Stimulated activated naive CD8-positive, alpha-beta T cell treated with anti-CD3 and anti-CD28 coated beads, Interleukin-15, Interleukin-2, amounts not matched to agents 100 ng/mL and 50 ng/mL, for 24 hours (primary cell): ENCODE measurements at regions not wholly inside any gene's neighbourhood (a gene's known extent, or its start where the extent isn't known, plus 50 kb on each side); places are given as distances from the start of the nearest gene placed in this dataset.

Experiments used
- H3K27ac Mint-ChIP-seq: one replicate; pipeline ENCODE4 v1.8.0; 2021; ENCODE audit warnings: mild to moderate bottlenecking, mixed read lengths
- H3K27me3 Mint-ChIP-seq: one replicate; pipeline ENCODE4 v1.8.0; 2021; ENCODE audit warnings: mixed read lengths
- H3K36me3 Mint-ChIP-seq: one replicate; pipeline ENCODE4 v1.8.0; 2021; ENCODE audit warnings: low read depth, mixed read lengths
- H3K4me1 Mint-ChIP-seq: one replicate; pipeline ENCODE4 v1.8.0; 2021; ENCODE audit warnings: low read depth, mixed read lengths
- H3K4me3 Mint-ChIP-seq: one replicate; pipeline ENCODE4 v1.8.0; 2021; ENCODE audit warnings: mild to moderate bottlenecking, mixed read lengths
- H3K9me3 Mint-ChIP-seq: one replicate; pipeline ENCODE4 v1.8.0; 2021; ENCODE audit warnings: mixed read lengths

GRCh38 chr9:91155181-91155580 lies 206.5 kb downstream of the AUH start:
- H3K27ac Mint-ChIP-seq = peak overlapping the region; percentile 85
- H3K9me3 Mint-ChIP-seq = peaks cover 2% of the 10 kb centered on the region
- H3K27me3 Mint-ChIP-seq = no peaks in the 10 kb centered on the region
- peaks cover 30% of the 10 kb centered on the region for H3K36me3 Mint-ChIP-seq
- H3K4me3 Mint-ChIP-seq = no peak overlapping the region
- peaks cover 82% of the 10 kb centered on the region for H3K4me1 Mint-ChIP-seq

- no peaks in the 10 kb centered on the region for H3K9me3 Mint-ChIP-seq
- H3K4me3 Mint-ChIP-seq = no peak overlapping the region
- peaks cover 76% of the 10 kb centered on the region for H3K4me1 Mint-ChIP-seq
- H3K36me3 Mint-ChIP-seq = peaks cover 23% of the 10 kb centered on the region
- no peaks in the 10 kb centered on the region for H3K27me3 Mint-ChIP-seq
- peak overlapping the region; percentile 91 for H3K27ac Mint-ChIP-seq
Observed at GRCh38 chr9:91155746-91156376, 205.9 kb downstream of the AUH start.

GRCh38 chr9:91156451-91157234 lies 205.1 kb downstream of the AUH start:
- H3K36me3 Mint-ChIP-seq = peaks cover 20% of the 10 kb centered on the region
- H3K9me3 Mint-ChIP-seq = no peaks in the 10 kb centered on the region
- peaks cover 76% of the 10 kb centered on the region for H3K4me1 Mint-ChIP-seq
- H3K27me3 Mint-ChIP-seq = no peaks in the 10 kb centered on the region
- H3K4me3 Mint-ChIP-seq = peak overlapping the region; percentile 12
- H3K27ac Mint-ChIP-seq = peak overlapping the region; percentile 91

GRCh38 chr9:91157883-91158282 lies 203.8 kb downstream of the AUH start:
- Mint-ChIP-seq H3K36me3 (peaks cover 20% of the 10 kb centered on the region), H3K9me3 (no peaks in the 10 kb centered on the region), H3K4me1 (peaks cover 76% of the 10 kb centered on the region), H3K4me3 (no peak overlapping the region), H3K27ac (peak overlapping the region; percentile 61), H3K27me3 (no peaks in the 10 kb centered on the region)

- H3K36me3 Mint-ChIP-seq = peaks cover 20% of the 10 kb centered on the region
- peak overlapping the region; percentile 61 for H3K27ac Mint-ChIP-seq
- H3K4me3 Mint-ChIP-seq = no peak overlapping the region
Observed at GRCh38 chr9:91158286-91158685, 203.4 kb downstream of the AUH start.

GRCh38 chr9:91158946-91159345 lies 202.8 kb downstream of the AUH start:
- H3K9me3 Mint-ChIP-seq = no peaks in the 10 kb centered on the region
- peak overlapping the region; percentile 7 for H3K27ac Mint-ChIP-seq
- no peaks in the 10 kb centered on the region for H3K27me3 Mint-ChIP-seq
- no peak overlapping the region for H3K4me3 Mint-ChIP-seq
- peaks cover 18% of the 10 kb centered on the region for H3K36me3 Mint-ChIP-seq
- H3K4me1 Mint-ChIP-seq = peaks cover 76% of the 10 kb centered on the region

More at GRCh38 chr9:91158286-91158685, 203.4 kb downstream of the AUH start:
- Mint-ChIP-seq H3K9me3 (no peaks in the 10 kb centered on the region), H3K27me3 (no peaks in the 10 kb centered on the region), H3K4me1 (peaks cover 76% of the 10 kb centered on the region)

- no peak overlapping the region for H3K27ac Mint-ChIP-seq
- no peaks in the 10 kb centered on the region for H3K27me3 Mint-ChIP-seq
- no peaks in the 10 kb centered on the region for H3K9me3 Mint-ChIP-seq
Observed at GRCh38 chr9:91159664-91160121, 202.0 kb downstream of the AUH start.

GRCh38 chr9:91160181-91160580 lies 201.5 kb downstream of the AUH start:
- no peaks in the 10 kb centered on the region for H3K9me3 Mint-ChIP-seq
- peaks cover 8% of the 10 kb centered on the region for H3K36me3 Mint-ChIP-seq
- peaks cover 77% of the 10 kb centered on the region for H3K4me1 Mint-ChIP-seq
- H3K27ac Mint-ChIP-seq = no peak overlapping the region
- H3K27me3 Mint-ChIP-seq = no peaks in the 10 kb centered on the region
- no peak overlapping the region for H3K4me3 Mint-ChIP-seq

More at GRCh38 chr9:91159664-91160121, 202.0 kb downstream of the AUH start:
- Mint-ChIP-seq H3K36me3 (peaks cover 11% of the 10 kb centered on the region), H3K4me1 (peaks cover 77% of the 10 kb centered on the region), H3K4me3 (no peak overlapping the region)

- peak overlapping the region; percentile 99 for H3K27ac Mint-ChIP-seq
- H3K27me3 Mint-ChIP-seq = no peaks in the 10 kb centered on the region
- H3K36me3 Mint-ChIP-seq = peaks cover 1% of the 10 kb centered on the region
- peaks cover 76% of the 10 kb centered on the region for H3K4me1 Mint-ChIP-seq
- no peak overlapping the region for H3K4me3 Mint-ChIP-seq
- no peaks in the 10 kb centered on the region for H3K9me3 Mint-ChIP-seq
Observed at GRCh38 chr9:91160599-91161464, 200.9 kb downstream of the AUH start.

GRCh38 chr9:91161465-91162300 lies 200.0 kb downstream of the AUH start:
- H3K27ac Mint-ChIP-seq = peak overlapping the region; percentile 99
- no peaks in the 10 kb centered on the region for H3K9me3 Mint-ChIP-seq
- peak overlapping the region; percentile 79 for H3K4me3 Mint-ChIP-seq
- H3K27me3 Mint-ChIP-seq = no peaks in the 10 kb centered on the region
- H3K36me3 Mint-ChIP-seq = no peaks in the 10 kb centered on the region
- peaks cover 73% of the 10 kb centered on the region for H3K4me1 Mint-ChIP-seq

GRCh38 chr9:91162311-91162710 lies 199.4 kb downstream of the AUH start:
- Mint-ChIP-seq H3K27ac (peak overlapping the region; percentile 99), H3K36me3 (no peaks in the 10 kb centered on the region), H3K4me3 (peak overlapping the region; percentile 79), H3K9me3 (no peaks in the 10 kb centered on the region), H3K27me3 (no peaks in the 10 kb centered on the region), H3K4me1 (peaks cover 67% of the 10 kb centered on the region)

- no peaks in the 10 kb centered on the region for H3K9me3 Mint-ChIP-seq
- no peaks in the 10 kb centered on the region for H3K36me3 Mint-ChIP-seq
- peak overlapping the region; percentile 99 for H3K27ac Mint-ChIP-seq
- H3K27me3 Mint-ChIP-seq = no peaks in the 10 kb centered on the region
- peak overlapping the region; percentile 79 for H3K4me3 Mint-ChIP-seq
- H3K4me1 Mint-ChIP-seq = peaks cover 64% of the 10 kb centered on the region
Observed at GRCh38 chr9:91162784-91163443, 198.8 kb downstream of the AUH start.

GRCh38 chr9:91163444-91163772 lies 198.3 kb downstream of the AUH start:
- H3K4me1 Mint-ChIP-seq = peaks cover 62% of the 10 kb centered on the region
- no peaks in the 10 kb centered on the region for H3K36me3 Mint-ChIP-seq
- no peaks in the 10 kb centered on the region for H3K9me3 Mint-ChIP-seq
- no peaks in the 10 kb centered on the region for H3K27me3 Mint-ChIP-seq
- H3K27ac Mint-ChIP-seq = peak overlapping the region; percentile 99
- peak overlapping the region; percentile 79 for H3K4me3 Mint-ChIP-seq
